NCI-H524 treated with DMSO at 0.1 percent for 48 hours (cell line): ENCODE measurements at regions not wholly inside any gene's neighbourhood (a gene's known extent, or its start where the extent isn't known, plus 50 kb on each side); places are given as distances from the start of the nearest gene placed in this dataset.

Experiments used
- DNase-seq: peaks from one replicate; lab custom pipeline; 2025; lab: John Stamatoyannopoulos, UW

DNA sequence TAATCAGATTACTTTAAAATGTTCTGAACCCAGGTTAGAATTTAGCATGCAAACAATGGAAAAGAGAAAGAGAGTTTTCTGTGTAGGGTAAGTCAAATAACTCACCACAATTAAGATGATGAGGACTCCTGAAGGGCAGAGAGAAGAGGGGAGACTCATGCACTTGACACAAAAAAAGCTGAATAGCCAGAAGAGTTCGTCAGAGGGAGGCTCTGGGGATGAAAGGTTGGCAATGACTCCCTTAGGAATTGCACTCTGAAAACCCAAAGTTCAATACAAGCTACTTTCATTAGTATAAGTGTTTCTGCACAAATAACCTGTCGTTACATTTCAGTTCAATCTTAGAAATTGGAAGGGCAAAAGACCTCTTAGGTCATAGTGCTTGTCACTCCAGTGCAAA lies 434.4 kb upstream of the PCDH9 start:
- no peak for DNase-seq

DNA sequence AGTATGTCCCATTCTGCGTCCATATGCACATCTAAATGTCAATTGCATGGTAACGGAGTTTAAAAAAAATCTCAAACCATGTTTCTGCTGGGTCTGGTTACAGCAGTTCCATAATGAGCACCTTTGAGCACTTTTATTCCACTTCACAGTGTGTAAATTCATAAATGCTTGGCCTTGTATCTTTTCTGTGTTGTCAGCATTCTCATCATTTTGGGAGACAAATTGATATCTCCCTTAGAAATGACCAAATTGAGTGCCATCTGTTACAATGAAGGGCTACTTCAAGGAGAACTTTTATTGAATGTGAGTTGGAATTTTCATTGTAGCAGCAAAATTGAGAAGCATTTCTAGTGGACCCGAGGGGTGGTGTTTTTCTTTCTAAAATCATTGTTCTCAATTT lies 432.9 kb upstream of the PCDH9 start:
- DNase-seq: no peak

DNA sequence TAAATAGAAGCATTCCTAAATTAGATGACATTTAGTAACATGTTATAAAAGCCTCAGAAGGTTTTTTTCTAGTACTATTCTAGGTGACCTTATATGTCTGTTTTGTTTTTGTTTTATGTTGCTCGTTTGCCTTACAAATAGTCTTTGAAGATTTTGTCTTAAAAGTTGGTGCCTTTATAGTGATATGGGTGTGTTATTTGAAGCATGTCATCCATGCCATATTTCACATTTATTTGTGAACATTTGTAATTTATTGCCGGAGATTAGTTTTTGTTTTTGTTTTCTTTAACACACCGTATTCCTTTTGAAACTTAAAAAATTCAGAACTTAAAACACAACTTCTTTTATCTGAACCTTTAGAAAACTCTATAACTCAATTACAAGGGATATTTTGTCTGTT lies 422.8 kb upstream of the PCDH9 start:
- DNase-seq: no peak

DNA sequence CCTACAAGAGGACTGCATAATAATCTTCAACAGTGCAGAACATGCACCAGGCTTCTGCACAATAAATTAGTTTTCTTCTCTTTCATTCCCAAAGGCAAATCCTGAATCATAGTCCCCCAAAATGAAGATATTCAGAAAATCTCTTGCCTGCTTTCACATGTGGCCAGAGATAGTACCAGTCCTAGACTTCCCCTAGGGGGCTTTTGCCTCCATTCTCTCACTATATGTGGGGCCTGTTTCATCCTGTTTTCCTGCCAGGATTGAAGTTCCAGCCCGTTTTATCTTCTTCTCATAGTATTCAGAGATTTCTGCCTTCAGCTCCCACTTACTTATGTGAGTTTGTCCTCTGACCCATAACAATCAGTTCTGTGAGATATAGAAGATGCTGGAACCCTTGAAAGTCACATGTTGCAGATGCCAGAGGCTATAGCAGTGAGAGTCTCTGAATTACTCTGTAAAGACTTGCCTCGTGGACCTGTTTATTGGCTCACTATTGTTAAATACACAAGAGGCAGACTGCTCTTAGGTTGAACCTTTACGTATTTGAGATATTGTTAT lies 421.9 kb upstream of the PCDH9 start:
- DNase-seq: no peak

DNA sequence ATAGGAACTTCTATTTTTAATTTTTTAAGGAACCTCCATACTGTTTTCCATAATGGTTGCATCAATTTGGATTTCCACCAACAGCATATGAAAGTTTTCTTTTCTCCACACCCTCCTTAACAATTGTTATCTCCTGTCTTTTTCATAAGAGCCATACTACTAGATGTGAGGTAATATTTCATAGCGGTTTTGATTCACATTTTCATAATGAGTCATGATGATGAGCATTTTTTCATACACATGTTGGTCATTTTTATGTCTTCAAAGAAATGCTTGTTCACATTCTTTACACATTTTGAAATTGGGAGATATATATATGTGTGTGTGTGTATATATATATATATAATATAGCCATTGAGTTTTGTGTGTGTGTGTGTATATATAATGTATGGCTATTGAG lies 420.3 kb upstream of the PCDH9 start:
- DNase-seq: no peak

DNA sequence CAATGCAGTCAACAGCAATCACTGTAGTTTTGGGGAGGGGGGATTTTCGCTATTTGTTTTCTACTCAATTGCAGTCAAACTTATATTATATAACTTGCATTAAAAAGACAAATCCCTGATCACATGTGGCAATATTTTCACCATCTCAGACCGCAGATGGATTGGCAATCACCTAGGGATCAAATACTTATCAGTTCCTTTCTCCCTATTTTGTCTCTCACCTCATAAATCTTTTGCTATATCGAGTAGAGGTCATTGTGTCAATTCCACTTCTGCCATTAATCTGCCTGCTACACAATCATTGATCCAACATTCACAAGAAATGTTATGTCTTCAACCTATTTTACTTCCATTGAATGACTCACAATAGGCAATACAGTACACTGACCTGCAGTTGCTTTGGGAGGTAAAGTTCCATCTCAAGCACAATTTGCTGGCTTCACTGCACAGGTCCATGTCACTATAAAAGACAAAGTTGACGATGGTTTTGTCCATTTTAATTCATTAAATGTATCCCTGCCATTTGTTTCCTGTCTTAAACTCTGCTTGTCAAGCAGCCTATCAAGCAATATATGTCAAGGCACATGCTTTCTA lies 415.8 kb upstream of the PCDH9 start:
- no peak for DNase-seq

DNA sequence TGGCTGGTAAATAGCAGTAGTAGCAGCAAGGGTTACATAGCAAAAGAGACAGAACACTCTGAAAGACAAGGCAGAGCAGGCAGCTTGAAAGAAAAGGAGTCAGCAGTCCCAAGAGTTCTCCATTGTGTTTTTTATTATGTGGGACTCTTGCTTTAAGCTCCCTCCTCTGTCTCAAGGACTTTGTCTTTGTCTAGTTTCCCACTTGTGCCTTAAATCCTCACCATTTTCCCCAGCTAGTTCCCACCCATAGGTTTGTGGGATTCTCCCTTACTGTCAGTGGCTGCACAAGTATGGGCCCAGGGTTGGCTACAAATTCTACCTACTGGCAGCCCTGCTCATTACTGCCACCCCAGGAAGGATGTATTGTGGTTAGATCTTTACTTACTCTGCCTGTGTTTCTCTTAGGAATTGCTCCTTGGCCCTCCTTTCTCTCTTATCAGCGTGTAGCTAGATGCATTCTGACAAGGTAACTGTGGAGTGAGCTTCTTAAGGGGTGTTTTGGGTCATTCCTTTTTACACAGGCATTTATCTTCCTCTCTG lies 413.4 kb upstream of the PCDH9 start:
- no peak for DNase-seq

DNA sequence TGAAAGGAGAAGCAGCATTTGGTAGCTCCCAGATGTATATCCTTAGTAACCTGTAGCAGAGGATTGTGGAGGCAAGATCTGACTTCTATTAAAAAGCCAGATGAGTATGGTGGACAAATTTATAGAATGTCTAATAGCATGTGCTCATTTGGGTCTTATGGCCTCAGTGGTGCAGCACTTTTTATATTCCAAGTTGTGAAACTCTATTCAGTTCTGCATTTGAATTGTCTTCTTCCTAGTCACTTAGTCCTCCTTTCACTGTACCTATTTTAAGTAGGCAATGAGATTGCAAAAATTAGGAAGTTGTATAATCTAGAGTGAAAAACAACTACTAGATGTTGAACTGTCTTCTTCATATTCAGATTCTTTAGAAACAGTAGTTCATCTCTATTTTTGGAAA lies 412.5 kb upstream of the PCDH9 start:
- no peak for DNase-seq

DNA sequence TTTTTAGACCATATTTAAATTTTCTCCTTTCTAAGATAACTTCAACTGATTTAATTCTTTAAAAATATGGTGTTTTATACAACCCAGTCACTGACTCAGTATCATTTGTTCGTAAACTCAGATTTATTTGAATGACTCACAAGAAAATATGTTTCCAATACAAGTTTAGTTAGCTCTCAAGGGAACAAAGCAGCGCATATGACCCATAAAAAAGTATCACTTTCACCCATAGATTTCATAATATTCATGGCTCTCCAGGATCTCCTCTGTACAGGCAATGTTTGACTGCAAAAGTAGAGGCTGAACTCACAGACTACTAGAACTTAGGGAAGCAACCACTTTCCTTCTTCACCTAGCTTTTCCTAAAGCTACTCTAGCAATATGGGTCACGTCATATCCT lies 405.6 kb upstream of the PCDH9 start:
- DNase-seq: no peak

DNA sequence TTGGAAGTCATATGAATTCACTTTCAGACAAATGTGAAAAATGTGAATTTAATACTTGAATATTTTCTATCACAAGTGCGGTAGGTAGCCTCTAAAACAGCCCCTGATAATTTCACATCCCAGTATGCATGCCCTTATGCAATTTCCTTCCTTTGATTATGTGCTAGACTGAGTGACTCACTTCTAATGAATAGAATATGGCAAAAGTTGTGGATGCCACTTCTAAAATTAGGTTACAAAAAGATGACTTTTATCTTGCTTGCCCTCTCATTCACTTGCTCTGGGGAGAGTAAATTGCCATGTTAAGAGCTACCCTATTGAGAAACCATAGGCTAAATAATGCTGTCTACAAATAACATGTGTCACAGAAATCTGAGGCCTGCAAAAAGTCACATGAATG lies 402.5 kb upstream of the PCDH9 start:
- no peak for DNase-seq

DNA sequence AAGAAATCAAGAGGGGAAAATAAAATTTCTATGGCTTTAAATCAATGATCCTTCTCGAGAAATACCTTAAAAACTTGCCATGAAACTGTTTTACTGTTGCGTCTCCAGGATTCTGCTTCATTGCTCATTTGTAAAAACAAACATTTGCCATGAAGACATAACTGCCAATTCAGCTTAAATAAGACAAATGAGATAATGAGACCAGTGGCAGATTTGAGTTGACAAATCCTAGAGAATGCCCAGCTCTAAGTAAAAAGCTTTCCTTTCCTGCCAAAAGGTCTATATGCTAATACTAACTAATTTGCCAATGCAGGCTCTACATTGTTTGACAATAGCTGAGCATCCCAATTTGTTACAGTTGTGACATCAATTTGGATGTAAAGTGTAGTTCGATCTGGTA lies 400.5 kb upstream of the PCDH9 start:
- DNase-seq: no peak

DNA sequence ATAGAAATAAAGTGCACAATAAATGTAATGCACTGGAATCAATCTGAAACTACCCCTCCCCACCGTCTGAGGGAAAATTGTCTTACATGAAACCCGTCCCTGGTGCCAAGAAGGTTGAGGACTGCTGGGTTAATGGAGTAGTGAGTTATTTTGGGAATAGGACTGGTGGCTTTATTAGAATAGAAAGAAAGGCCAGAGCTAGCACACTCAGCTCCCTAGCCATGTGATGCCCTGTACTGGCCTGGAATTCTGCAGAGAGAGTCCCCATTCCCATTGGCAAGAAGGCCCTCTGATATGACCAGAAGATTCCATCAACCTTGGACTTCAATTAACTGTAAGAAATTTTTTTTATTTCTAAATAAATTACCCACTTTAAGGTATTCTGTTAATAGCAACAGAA lies 393.5 kb upstream of the PCDH9 start:
- DNase-seq: no peak

DNA sequence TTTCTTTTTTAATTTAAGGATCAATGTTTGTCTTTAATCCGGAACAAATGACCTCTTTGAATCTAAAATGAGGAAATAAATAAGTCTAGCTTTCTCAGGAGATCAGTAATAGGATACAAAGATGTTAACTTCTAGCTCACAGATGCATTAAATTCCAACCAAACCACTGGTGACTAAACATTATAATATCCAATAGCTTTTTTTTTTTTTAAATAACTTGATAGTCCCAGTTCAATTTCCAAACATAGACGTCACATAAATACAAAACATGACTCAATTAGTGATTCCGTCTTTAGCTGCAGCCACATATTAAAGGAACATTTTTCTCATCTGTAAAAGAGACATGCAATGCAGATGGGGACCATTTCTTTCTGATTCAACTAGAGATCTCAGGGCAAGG lies 390.5 kb upstream of the PCDH9 start:
- DNase-seq: no peak

DNA sequence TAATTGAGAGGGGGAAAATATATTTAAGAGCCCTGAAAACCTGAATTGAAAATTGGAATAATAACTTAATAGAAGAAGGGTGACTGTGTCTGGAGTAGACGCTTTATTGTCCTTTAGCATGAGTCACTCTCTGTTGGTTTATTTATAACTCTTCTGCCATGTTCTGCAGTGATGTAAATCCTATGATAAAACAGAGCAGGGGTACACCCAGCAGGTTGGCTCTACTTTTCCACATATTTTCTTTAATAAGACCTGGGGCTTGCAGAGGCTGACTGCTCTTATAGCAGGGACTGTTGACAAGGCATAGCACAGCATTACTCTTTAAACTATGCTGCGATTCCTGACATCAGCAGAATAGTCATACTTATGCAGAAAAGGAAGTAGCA lies 389.9 kb upstream of the PCDH9 start:
- no peak for DNase-seq

DNA sequence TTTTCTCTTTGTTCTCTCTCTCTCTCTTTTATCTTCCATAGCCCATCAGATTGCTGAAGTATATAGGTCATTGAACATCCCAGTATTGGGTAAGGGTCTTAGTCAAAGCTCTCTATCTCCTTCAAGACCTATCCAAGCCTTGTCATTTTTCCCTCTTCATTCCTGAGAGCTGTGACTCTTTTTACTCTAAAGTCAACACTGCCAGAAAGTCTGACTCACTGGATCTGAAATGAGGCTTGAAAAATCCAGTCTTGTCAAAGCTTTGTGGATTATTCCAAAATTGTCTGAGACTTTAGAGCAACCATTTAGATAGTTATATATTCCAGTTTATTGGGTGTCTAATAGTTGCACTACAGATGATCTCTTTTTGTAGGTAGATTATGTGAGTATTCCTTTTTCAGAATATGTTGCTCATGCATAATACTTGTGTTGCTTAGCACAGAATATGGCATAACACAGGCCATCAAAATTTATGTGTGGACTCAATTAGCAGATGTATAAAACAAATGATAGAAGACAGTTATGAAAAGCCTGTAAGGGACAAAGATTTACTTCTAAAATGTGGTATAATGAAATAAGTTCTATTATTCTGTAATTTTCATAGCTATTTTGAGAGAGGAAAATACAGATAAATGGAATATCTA lies 389.3 kb upstream of the PCDH9 start:
- no peak for DNase-seq

DNA sequence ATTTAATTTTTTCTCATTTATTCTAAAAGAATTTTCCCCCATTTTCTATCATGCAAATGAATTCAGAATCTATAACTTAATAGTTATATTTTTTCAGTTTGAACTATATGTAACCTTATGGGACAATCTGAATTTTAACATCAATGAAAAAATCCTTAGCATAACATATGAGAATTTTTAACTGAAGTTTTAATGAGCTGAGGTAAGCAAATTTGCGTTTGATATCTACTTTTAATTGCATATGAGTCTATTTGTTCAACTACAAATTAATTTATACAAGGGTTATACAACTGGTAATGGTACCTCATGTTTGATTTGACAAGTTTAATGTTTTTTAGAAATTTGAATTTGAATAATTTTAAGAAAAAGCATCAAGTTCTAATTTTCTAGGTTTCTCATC lies 384.4 kb upstream of the PCDH9 start:
- DNase-seq: no peak

DNA sequence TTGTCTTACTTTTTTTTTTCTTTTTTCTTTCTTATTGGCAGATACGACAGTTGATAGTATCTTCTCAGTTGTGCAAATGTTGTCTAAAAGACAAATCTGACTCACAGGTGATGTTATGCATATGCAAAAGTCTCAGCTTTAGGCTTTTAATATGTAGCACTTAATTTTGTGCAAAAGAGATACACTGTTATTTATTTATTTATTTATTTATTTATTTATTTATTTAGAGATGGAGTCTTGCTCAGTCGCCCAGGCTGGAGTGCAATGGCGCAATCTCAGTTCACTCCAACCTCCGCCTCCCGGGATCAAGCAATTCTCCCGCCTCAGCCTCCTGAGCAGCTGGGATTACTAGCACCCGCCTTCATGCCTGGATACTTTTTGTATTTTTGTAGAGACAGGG lies 383.9 kb upstream of the PCDH9 start:
- DNase-seq: no peak

DNA sequence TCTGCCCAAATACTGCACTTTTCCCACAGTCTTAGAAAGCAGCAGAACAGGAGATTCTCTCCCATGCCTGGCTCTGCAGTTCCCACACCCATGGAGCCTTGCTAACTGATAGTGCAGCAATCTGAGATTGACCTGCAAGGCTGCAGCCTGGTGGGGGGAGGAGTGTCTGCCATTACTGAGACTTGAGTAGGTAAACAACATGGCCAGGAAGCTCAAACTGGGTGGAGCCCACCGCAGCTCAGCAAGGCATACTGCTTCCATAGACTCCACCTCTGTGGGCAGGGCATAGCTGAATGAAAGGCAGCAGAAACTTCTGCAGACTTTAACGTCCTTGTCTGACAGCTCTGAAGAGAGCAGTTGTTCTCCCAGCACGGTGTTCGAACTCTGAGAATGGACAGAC lies 358.5 kb upstream of the PCDH9 start:
- no peak for DNase-seq

DNA sequence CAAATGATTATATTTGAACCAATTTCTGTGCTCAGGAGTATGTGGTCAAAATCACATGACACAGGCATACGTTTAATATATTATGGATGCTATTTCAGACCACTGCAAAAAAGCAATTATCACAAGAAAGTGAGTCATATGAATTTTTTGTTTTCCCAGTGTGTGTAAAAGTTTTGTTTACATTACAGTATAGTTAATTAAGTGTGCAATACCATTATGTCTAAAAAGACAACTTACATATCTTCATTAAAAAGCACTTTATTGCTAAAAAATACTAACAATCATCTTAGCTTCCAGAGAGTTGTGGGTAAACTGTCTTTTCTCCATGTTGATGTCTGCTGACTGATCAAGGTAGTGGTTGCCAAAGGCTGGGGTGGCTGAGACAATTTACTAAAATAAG lies 347.2 kb upstream of the PCDH9 start:
- DNase-seq: no peak

DNA sequence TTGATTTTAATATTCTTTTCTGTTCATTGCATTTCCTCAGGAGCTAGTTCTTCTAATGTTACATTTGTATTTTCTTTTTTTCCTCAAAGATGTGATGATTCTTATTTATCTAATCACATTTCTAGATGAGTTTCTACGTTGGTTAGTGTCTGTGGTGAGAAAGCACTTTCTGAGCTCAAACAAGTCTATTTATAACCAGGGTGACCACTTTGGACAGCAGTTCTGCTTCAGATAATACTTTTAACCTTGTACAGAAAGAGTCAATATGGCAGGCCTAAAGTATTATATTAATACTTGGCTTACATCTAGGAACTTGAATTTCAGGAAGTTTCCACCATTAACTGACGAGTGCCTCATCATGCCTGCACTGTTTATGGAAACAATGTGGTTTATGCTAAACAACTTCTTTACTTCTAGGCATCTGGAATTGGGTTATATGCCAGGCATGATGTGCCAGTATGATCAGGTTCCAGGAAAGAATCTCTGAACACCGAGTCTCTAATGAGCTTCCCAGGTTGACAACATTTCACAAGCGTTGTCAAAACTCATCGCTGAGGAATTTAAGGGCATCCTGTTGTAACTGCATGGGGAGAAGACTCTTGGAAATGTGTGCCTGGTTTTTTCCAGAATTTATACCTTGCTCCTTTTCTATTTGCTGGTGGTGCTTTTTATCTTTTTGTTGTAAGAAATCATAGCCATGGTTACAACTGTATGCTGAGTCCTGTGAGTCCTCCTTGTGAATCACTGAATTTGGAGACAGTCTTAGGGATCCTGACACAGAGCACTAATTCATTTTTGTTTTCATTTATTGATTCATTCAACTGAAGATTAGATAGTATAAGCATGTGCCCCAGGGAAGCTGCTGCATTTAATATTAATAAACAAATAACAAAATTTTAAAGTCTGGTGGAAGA lies 344.4 kb upstream of the PCDH9 start:
- no peak for DNase-seq

DNA sequence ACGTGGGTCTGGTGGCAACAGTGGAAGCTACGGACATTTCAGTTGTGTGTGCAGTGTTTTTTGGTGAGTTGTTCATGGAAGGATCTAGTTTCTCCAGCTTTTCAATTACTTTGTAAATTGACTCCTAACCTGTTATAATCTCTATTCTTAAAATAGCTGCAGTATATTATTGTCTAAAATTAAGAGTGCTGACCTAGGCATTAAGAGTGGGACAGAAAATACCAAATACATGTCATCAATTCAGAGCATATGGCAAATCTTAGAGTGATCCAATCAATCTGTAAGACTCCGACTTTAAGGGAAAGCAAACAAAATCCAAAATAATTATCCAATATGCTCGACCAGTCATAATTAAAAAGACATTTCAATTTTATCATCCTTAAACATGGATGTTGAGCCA lies 338.1 kb upstream of the PCDH9 start:
- DNase-seq: no peak

DNA sequence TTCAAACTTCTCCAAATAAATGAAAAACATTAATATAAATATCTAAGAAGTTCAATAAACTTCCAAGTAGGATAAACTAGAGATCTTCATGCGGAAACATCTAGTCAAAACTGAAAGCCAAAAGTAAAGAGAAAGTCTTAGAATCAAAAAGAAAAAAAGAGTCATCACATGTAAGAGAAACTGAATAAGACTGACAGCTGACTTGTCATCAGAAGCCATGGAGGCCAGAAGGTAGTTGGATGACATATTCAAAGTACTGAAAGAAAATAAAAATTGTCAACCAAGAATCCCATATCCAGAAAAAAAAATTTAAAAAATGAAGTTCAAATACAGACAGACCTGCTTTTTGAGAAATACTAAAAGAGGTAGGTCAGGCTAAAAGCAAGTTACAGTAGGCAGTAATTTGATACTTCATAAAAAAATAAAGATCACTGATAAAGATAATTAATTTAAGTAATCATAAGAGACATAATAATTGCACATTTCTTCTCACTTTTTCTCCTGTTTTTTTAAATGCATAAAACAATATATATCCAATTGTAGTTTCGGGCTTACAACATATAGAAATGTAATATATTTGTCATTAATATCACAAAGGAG lies 327.6 kb upstream of the PCDH9 start:
- no peak for DNase-seq
